SU-DHL-6 (cell line): ENCODE measurements at regions not wholly inside any gene's neighbourhood (a gene's known extent, or its start where the extent isn't known, plus 50 kb on each side); places are given as distances from the start of the nearest gene placed in this dataset.

ENCODE experiments used
- H2AFZ ChIP-seq: fragments of 200-600 bp; sonication (generic); 2 replicates; pipeline ENCODE4 v1.6.1; 2014; ENCODE audit warnings: low read depth, mild to moderate bottlenecking, moderate library complexity, mixed read lengths, antibody characterized with exemption, low read length; ENCODE audit not compliant: severe bottlenecking
- H3F3A ChIP-seq: fragments of 200-600 bp; shearing (Covaris generic); 2 replicates; pipeline ENCODE4 v1.6.0; 2016; ENCODE audit warnings: antibody characterized with exemption, mild to moderate bottlenecking; ENCODE audit not compliant: insufficient read depth
- H3K27ac ChIP-seq: fragments of 200-600 bp; sonication (generic); 2 replicates; pipeline ENCODE4 v1.5.1; 2016; ENCODE audit warnings: low read depth, mild to moderate bottlenecking, low read length, moderate library complexity, mixed read lengths
- H3K27me3 ChIP-seq: fragments of 200-600 bp; sonication (generic), shearing (Covaris generic); 2 replicates; pipeline ENCODE4 v1.6.0; 2014; ENCODE audit warnings: mild to moderate bottlenecking, low read length
- H3K36me3 ChIP-seq: fragments of 200-600 bp; sonication (generic); 2 replicates; pipeline ENCODE4 v1.6.1; 2014; ENCODE audit warnings: mild to moderate bottlenecking, low read length, mixed read lengths
- H3K4me2 ChIP-seq: fragments of 300-600, 200-600 bp; shearing (Covaris generic), sonication (generic); 2 replicates; pipeline ENCODE4 v1.6.0; 2014; ENCODE audit warnings: low read length, low read depth, mild to moderate bottlenecking; ENCODE audit not compliant: poor library complexity, severe bottlenecking
- H3K4me3 ChIP-seq: fragments of 200-600 bp; sonication (generic); 2 replicates; pipeline ENCODE4 v1.5.1; 2014; ENCODE audit warnings: antibody characterized with exemption, low read length, mild to moderate bottlenecking, mixed read lengths; ENCODE audit not compliant: insufficient read depth, poor library complexity, severe bottlenecking
- H3K79me2 ChIP-seq: fragments of 200-600 bp; sonication (generic); 2 replicates; pipeline ENCODE4 v1.6.1; 2014; ENCODE audit warnings: mild to moderate bottlenecking, low read length, moderate library complexity; ENCODE audit not compliant: insufficient read depth
- H3K9ac ChIP-seq: fragments of 200-600 bp; sonication (generic); 2 replicates; pipeline ENCODE4 v1.7.0; 2014; ENCODE audit warnings: mild to moderate bottlenecking, low read length
- H3K9me2 ChIP-seq: fragments of 200-600 bp; sonication (generic); replicated peaks from 2 replicates; pipeline ENCODE4 v1.6.1; 2014; ENCODE audit warnings: low read length; ENCODE audit not compliant: insufficient read depth
- H3K9me3 ChIP-seq: fragments of 200-600 bp; sonication (generic); 2 replicates; pipeline ENCODE4 v1.6.1; 2014; ENCODE audit warnings: low read length, mixed read lengths; ENCODE audit not compliant: insufficient read depth
- H4K20me1 ChIP-seq: fragments of 200-600 bp; sonication (generic); 2 replicates; pipeline ENCODE4 v1.6.1; 2014; ENCODE audit warnings: low read depth, mild to moderate bottlenecking, antibody characterized with exemption, low read length, moderate library complexity, mixed read lengths
- CTCF ChIP-seq: fragments of 200-600 bp; sonication (generic); IDR thresholded peaks from one replicate; pipeline ENCODE4 v1.5.1; 2017; ENCODE audit warnings: antibody characterized with exemption, mild to moderate bottlenecking, low read length, moderate library complexity; ENCODE audit not compliant: insufficient read depth, poor library complexity, severe bottlenecking
- EZH2phosphoT487 ChIP-seq: fragments of 200-600 bp; sonication (generic), shearing (Covaris generic); conservative IDR thresholded peaks from 2 replicates; pipeline ENCODE4 v1.6.1; 2018; ENCODE audit warnings: mild to moderate bottlenecking, antibody characterized with exemption, low read length, moderate library complexity, mixed read lengths

- Histone ChIP-seq H3K27ac (no peak overlapping the region), H4K20me1 (no peaks in the 10 kb centered on the region), H3K4me2 (no peak overlapping the region), H3K9me3 (no peaks in the 10 kb centered on the region), H3K79me2 (no peaks in the 10 kb centered on the region), H3K4me3 (no peak overlapping the region), H3K36me3 (no peaks in the 10 kb centered on the region), H3K9me2 (no peaks in the 10 kb centered on the region), H2AFZ (no peak overlapping the region), H3K9ac (no peak overlapping the region), H3F3A (no peaks in the 10 kb centered on the region), H3K27me3 (no peaks in the 10 kb centered on the region)
- TF ChIP-seq CTCF (no peak), EZH2phosphoT487 (no peak)
Observed at GRCh38 chr2:122822319-122822718, 1066.9 kb downstream of the TSN start.

GRCh38 chr2:122830157-122830556 is 1074.7 kb downstream of the TSN start:
- Histone ChIP-seq H3K9ac (no peak overlapping the region), H4K20me1 (no peaks in the 10 kb centered on the region), H3F3A (no peaks in the 10 kb centered on the region), H3K4me2 (no peak overlapping the region), H3K4me3 (no peak overlapping the region), H3K79me2 (no peaks in the 10 kb centered on the region), H2AFZ (no peak overlapping the region), H3K9me2 (no peaks in the 10 kb centered on the region), H3K36me3 (no peaks in the 10 kb centered on the region), H3K27ac (no peak overlapping the region), H3K9me3 (no peaks in the 10 kb centered on the region), H3K27me3 (no peaks in the 10 kb centered on the region)
- TF ChIP-seq EZH2phosphoT487 (no peak), CTCF (no peak)

- no peak for TF ChIP-seq CTCF
- TF ChIP-seq EZH2phosphoT487, result no peak
- Histone ChIP-seq H3K9ac (no peak overlapping the region), H3K9me2 (no peaks in the 10 kb centered on the region), H3F3A (no peaks in the 10 kb centered on the region), H3K27ac (no peak overlapping the region), H3K79me2 (no peaks in the 10 kb centered on the region), H3K27me3 (no peaks in the 10 kb centered on the region), H3K36me3 (no peaks in the 10 kb centered on the region), H3K9me3 (no peaks in the 10 kb centered on the region), H2AFZ (no peak overlapping the region), H3K4me3 (no peak overlapping the region), H3K4me2 (no peak overlapping the region), H4K20me1 (no peaks in the 10 kb centered on the region)
Observed at GRCh38 chr2:122831649-122832048, 1076.2 kb downstream of the TSN start.
